ENCODE measurements at regions not wholly inside any gene's neighbourhood (a gene's known extent, or its start where the extent isn't known, plus 50 kb on each side); places are given as distances from the start of the nearest gene placed in this dataset.
"Not testable (repeated sequence)": the region's sequence is repeated elsewhere in the genome, so short reads cannot be mapped to it uniquely, and the experiment has no call there.

GRCh38 chr4:33930497-33930896 lies 2313.8 kb downstream of the ARAP2 start:
- H3K4me1 Mint-ChIP-seq: no peaks in the 10 kb centered on the region
- no peak overlapping the region for H3K27ac Mint-ChIP-seq
- no peaks in the 10 kb centered on the region for H3K27me3 Mint-ChIP-seq
- no peak for ATAC-seq
- no peak for DNase-seq
- H3K9me3 Mint-ChIP-seq: peaks cover 0 to 13% of the 10 kb centered on the region in 2 donors
- no peak overlapping the region for H3K4me3 Mint-ChIP-seq

- H3K4me1 Mint-ChIP-seq: no peaks in the 10 kb centered on the region
- H3K9me3 Mint-ChIP-seq: peaks cover 0 to 13% of the 10 kb centered on the region in 2 donors
- ATAC-seq (no peak), DNase-seq (no peak)
- H3K27me3 Mint-ChIP-seq: no peaks in the 10 kb centered on the region
- H3K4me3 Mint-ChIP-seq: no peak overlapping the region
- no peak overlapping the region for H3K27ac Mint-ChIP-seq
Measured at GRCh38 chr4:33931026-33931425, 2313.3 kb downstream of the ARAP2 start.

GRCh38 chr4:33940281-33940680 lies 2304.0 kb downstream of the ARAP2 start:
- ATAC-seq (no peak), DNase-seq (no peak)
- Mint-ChIP-seq H3K27ac (no peak overlapping the region), H3K9me3 (peaks cover 8 to 14% of the 10 kb centered on the region in 2 donors), H3K4me3 (no peak overlapping the region), H3K27me3 (no peaks in the 10 kb centered on the region), H3K4me1 (no peaks in the 10 kb centered on the region)

- no peak overlapping the region for H3K27ac Mint-ChIP-seq
- no peak for ATAC-seq
- peaks cover 8 to 14% of the 10 kb centered on the region in 2 donors for H3K9me3 Mint-ChIP-seq
- H3K27me3 Mint-ChIP-seq: no peaks in the 10 kb centered on the region
- DNase-seq: no peak
- no peak overlapping the region for H3K4me3 Mint-ChIP-seq
- no peaks in the 10 kb centered on the region for H3K4me1 Mint-ChIP-seq
Measured at GRCh38 chr4:33941854-33942253, 2302.5 kb downstream of the ARAP2 start.

GRCh38 chr4:33948921-33949320 lies 2295.4 kb downstream of the ARAP2 start:
- no peak for ATAC-seq
- no peaks in the 10 kb centered on the region for H3K4me1 Mint-ChIP-seq
- no peak overlapping the region for H3K27ac Mint-ChIP-seq
- H3K4me3 Mint-ChIP-seq: no peak overlapping the region
- H3K9me3 Mint-ChIP-seq: peaks cover 0 to 6% of the 10 kb centered on the region in 2 donors
- no peak for DNase-seq
- no peaks in the 10 kb centered on the region for H3K27me3 Mint-ChIP-seq

- not testable (repeated sequence) for H3K27ac Mint-ChIP-seq, DNase-seq, H3K4me3 Mint-ChIP-seq, H3K27me3 Mint-ChIP-seq, H3K4me1 Mint-ChIP-seq, ATAC-seq
- H3K9me3 Mint-ChIP-seq: peaks cover 10 to 17% of the 10 kb centered on the region in 2 donors
Measured at GRCh38 chr4:33953848-33954247, 2290.5 kb downstream of the ARAP2 start.

- ATAC-seq (peak; percentile 31), DNase-seq (no peak)
- no peak overlapping the region for H3K27ac Mint-ChIP-seq
- H3K9me3 Mint-ChIP-seq: peaks cover 10 to 17% of the 10 kb centered on the region in 2 donors
- no peaks in the 10 kb centered on the region for H3K27me3 Mint-ChIP-seq
- no peak overlapping the region for H3K4me3 Mint-ChIP-seq
- no peaks in the 10 kb centered on the region for H3K4me1 Mint-ChIP-seq
Measured at GRCh38 chr4:33954759-33955158, 2289.6 kb downstream of the ARAP2 start.

GRCh38 chr4:33959519-33959918 lies 2284.8 kb downstream of the ARAP2 start:
- DNase-seq: no peak
- H3K4me1 Mint-ChIP-seq: no peaks in the 10 kb centered on the region
- ATAC-seq: no peak

GRCh38 chr4:33961761-33962160 lies 2282.6 kb downstream of the ARAP2 start:
- H3K4me3 Mint-ChIP-seq: no peak overlapping the region
- ATAC-seq (no peak), DNase-seq (no peak)
- peaks cover 9 to 17% of the 10 kb centered on the region in 2 donors for H3K9me3 Mint-ChIP-seq
- no peak overlapping the region for H3K27ac Mint-ChIP-seq
- H3K27me3 Mint-ChIP-seq: no peaks in the 10 kb centered on the region
- H3K4me1 Mint-ChIP-seq: no peaks in the 10 kb centered on the region

More at GRCh38 chr4:33959519-33959918, 2284.8 kb downstream of the ARAP2 start:
- no peaks in the 10 kb centered on the region for H3K27me3 Mint-ChIP-seq
- H3K9me3 Mint-ChIP-seq: peaks cover 10 to 17% of the 10 kb centered on the region in 2 donors
- H3K4me3 Mint-ChIP-seq: no peak overlapping the region
- no peak overlapping the region for H3K27ac Mint-ChIP-seq

- Mint-ChIP-seq H3K27ac (no peak overlapping the region), H3K27me3 (no peaks in the 10 kb centered on the region), H3K9me3 (peaks cover 14% of the 10 kb centered on the region in 2 donors), H3K4me1 (no peaks in the 10 kb centered on the region), H3K4me3 (no peak overlapping the region)
- DNase-seq (no peak), ATAC-seq (no peak)
Measured at GRCh38 chr4:33966808-33967207, 2277.5 kb downstream of the ARAP2 start.

GRCh38 chr4:33974270-33974669 lies 2270.0 kb downstream of the ARAP2 start:
- Mint-ChIP-seq H3K27ac (no peak overlapping the region), H3K27me3 (no peaks in the 10 kb centered on the region), H3K4me1 (no peaks in the 10 kb centered on the region), H3K4me3 (no peak overlapping the region), H3K9me3 (peaks cover 4 to 13% of the 10 kb centered on the region in 2 donors)
- no peak for ATAC-seq
- no peak for DNase-seq

- no peaks in the 10 kb centered on the region for H3K4me1 Mint-ChIP-seq
- H3K4me3 Mint-ChIP-seq: no peak overlapping the region
- no peaks in the 10 kb centered on the region for H3K27me3 Mint-ChIP-seq
- peaks cover 4 to 8% of the 10 kb centered on the region in 2 donors for H3K9me3 Mint-ChIP-seq
- no peak overlapping the region for H3K27ac Mint-ChIP-seq
- DNase-seq: no peak
- ATAC-seq: no peak
Measured at GRCh38 chr4:33975995-33976394, 2268.3 kb downstream of the ARAP2 start.

- not testable (repeated sequence) for DNase-seq, H3K27ac Mint-ChIP-seq, H3K4me1 Mint-ChIP-seq, H3K27me3 Mint-ChIP-seq, H3K9me3 Mint-ChIP-seq, H3K4me3 Mint-ChIP-seq, ATAC-seq
Measured at GRCh38 chr4:33979781-33980180, 2264.5 kb downstream of the ARAP2 start.

GRCh38 chr4:33980361-33980760 lies 2264.0 kb downstream of the ARAP2 start:
- no peaks in the 10 kb centered on the region for H3K27me3 Mint-ChIP-seq
- H3K4me3 Mint-ChIP-seq: no peak overlapping the region
- DNase-seq (no peak), ATAC-seq (no peak)
- H3K9me3 Mint-ChIP-seq: peaks cover 0 to 1% of the 10 kb centered on the region in 2 donors
- H3K4me1 Mint-ChIP-seq: no peaks in the 10 kb centered on the region
- H3K27ac Mint-ChIP-seq: no peak overlapping the region

- no peak for ATAC-seq
- Mint-ChIP-seq H3K4me3 (no peak overlapping the region), H3K27ac (no peak overlapping the region), H3K27me3 (no peaks in the 10 kb centered on the region), H3K4me1 (no peaks in the 10 kb centered on the region), H3K9me3 (peaks cover 0 to 3% of the 10 kb centered on the region in 2 donors)
- DNase-seq: no peak
Measured at GRCh38 chr4:33989820-33990443, 2254.4 kb downstream of the ARAP2 start.

- H3K4me3 Mint-ChIP-seq: no peak overlapping the region
- no peaks in the 10 kb centered on the region for H3K27me3 Mint-ChIP-seq
- peaks cover 0 to 3% of the 10 kb centered on the region in 2 donors for H3K9me3 Mint-ChIP-seq
- H3K27ac Mint-ChIP-seq: no peak overlapping the region
- H3K4me1 Mint-ChIP-seq: no peaks in the 10 kb centered on the region
- DNase-seq (no peak), ATAC-seq (no peak)
Measured at GRCh38 chr4:33996075-33996718, 2248.1 kb downstream of the ARAP2 start.

Data from stimulated activated naive CD8-positive, alpha-beta T cell treated with anti-CD3 and anti-CD28 coated beads, Interleukin-15, amount 100 ng/mL, for 72 hours (primary cell).